ENCODE measurements at regions not wholly inside any gene's neighbourhood (a gene's known extent, or its start where the extent isn't known, plus 50 kb on each side); places are given as distances from the start of the nearest gene placed in this dataset.

GRCh38 chr4:24236532-24236931, 346.7 kb upstream of the PPARGC1A start:
- Histone ChIP-seq H3K27ac (no peak overlapping the region), H3K27me3 (no peaks in the 10 kb centered on the region), H3K4me1 (peaks cover 3% of the 10 kb centered on the region), H3K4me3 (no peak overlapping the region), H3K36me3 (ENCODE audit: low read depth, missing control alignments) (no peaks in the 10 kb centered on the region), H3K9me3 (no peaks in the 10 kb centered on the region)
- intact Hi-C loops (cut with DNase I; ENCODE audit: low total_unique reads): no loop called here
- no peak for DNase-seq
- TF ChIP-seq POLR2A (IDR thresholded peaks at IDR 0.05) (no peak), CTCF (IDR thresholded peaks at IDR 0.05) (no peak)
- whole genome bisulfite sequencing, 2 donors: 76 to 92% methylated on average over 3 of the region's 3 CpGs

GRCh38 chr4:24236120-24236519, 346.3 kb upstream of the PPARGC1A start:
- H3K9me3 ChIP-seq: no peaks in the 10 kb centered on the region
- intact Hi-C loops (cut with DNase I; ENCODE audit: low total_unique reads): no loop called here
- H3K4me1 ChIP-seq: peaks cover 3% of the 10 kb centered on the region
- DNase-seq: no peak
- TF ChIP-seq CTCF (IDR thresholded peaks at IDR 0.05): no peak
- TF ChIP-seq POLR2A (IDR thresholded peaks at IDR 0.05): no peak
- no peaks in the 10 kb centered on the region for H3K36me3 ChIP-seq (ENCODE audit: low read depth, missing control alignments)
- H3K4me3 ChIP-seq: no peak overlapping the region
- no peaks in the 10 kb centered on the region for H3K27me3 ChIP-seq
- 78 to 87% methylated on average over 5 of the region's 5 CpGs for whole genome bisulfite sequencing, 2 donors
- H3K27ac ChIP-seq: no peak overlapping the region

- Histone ChIP-seq H3K36me3 (ENCODE audit: low read depth, missing control alignments) (no peaks in the 10 kb centered on the region), H3K9me3 (no peaks in the 10 kb centered on the region), H3K4me1 (peaks cover 2% of the 10 kb centered on the region), H3K27me3 (no peaks in the 10 kb centered on the region), H3K27ac (no peak overlapping the region), H3K4me3 (no peak overlapping the region)
- intact Hi-C loops (cut with DNase I; ENCODE audit: low total_unique reads): no loop called here
- no peak for DNase-seq
- no peak for TF ChIP-seq CTCF (IDR thresholded peaks at IDR 0.05)
- no peak for TF ChIP-seq POLR2A (IDR thresholded peaks at IDR 0.05)
These were observed 345.8 kb upstream of the PPARGC1A start for GRCh38 chr4:24235618-24236017.

GRCh38 chr4:24234288-24234848, 344.5 kb upstream of the PPARGC1A start:
- Histone ChIP-seq H3K27ac (no peak overlapping the region), H3K9me3 (no peaks in the 10 kb centered on the region), H3K4me3 (no peak overlapping the region), H3K4me1 (no peaks in the 10 kb centered on the region), H3K36me3 (ENCODE audit: low read depth, missing control alignments) (no peaks in the 10 kb centered on the region), H3K27me3 (no peaks in the 10 kb centered on the region)
- intact Hi-C loops (cut with DNase I; ENCODE audit: low total_unique reads): no loop called here
- WGBS, 2 donors: 69 to 72% methylated on average over 3 of the region's 3 CpGs
- DNase-seq: no peak
- TF ChIP-seq POLR2A (IDR thresholded peaks at IDR 0.05) (no peak), CTCF (IDR thresholded peaks at IDR 0.05) (no peak)

- intact Hi-C loops (cut with DNase I; ENCODE audit: low total_unique reads): no loop called here
- Histone ChIP-seq H3K27ac (no peak overlapping the region), H3K27me3 (no peaks in the 10 kb centered on the region), H3K4me1 (no peaks in the 10 kb centered on the region), H3K9me3 (no peaks in the 10 kb centered on the region), H3K36me3 (ENCODE audit: low read depth, missing control alignments) (no peaks in the 10 kb centered on the region), H3K4me3 (no peak overlapping the region)
- TF ChIP-seq POLR2A (IDR thresholded peaks at IDR 0.05): no peak
- no peak for DNase-seq
- 87 to 88% methylated on average over 6 of the region's 6 CpGs for WGBS, 2 donors
These were observed 341.1 kb upstream of the PPARGC1A start for GRCh38 chr4:24230955-24231354.
